SU-DHL-6 (cell line): ENCODE measurements at regions not wholly inside any gene's neighbourhood (a gene's known extent, or its start where the extent isn't known, plus 50 kb on each side); places are given as distances from the start of the nearest gene placed in this dataset.
A peak's percentile ranks its signal among the peaks of the same experiment; 100 is the strongest.
"Not testable (repeated sequence)": the region's sequence is repeated elsewhere in the genome, so short reads cannot be mapped to it uniquely, and the experiment has no call there.

Experiments used
- H2AFZ ChIP-seq: fragments of 200-600 bp; sonication (generic); 2 replicates; pipeline ENCODE4 v1.6.1; 2014; ENCODE audit warnings: low read depth, mild to moderate bottlenecking, moderate library complexity, mixed read lengths, antibody characterized with exemption, low read length; ENCODE audit not compliant: severe bottlenecking
- H3F3A ChIP-seq: fragments of 200-600 bp; shearing (Covaris generic); 2 replicates; pipeline ENCODE4 v1.6.0; 2016; ENCODE audit warnings: antibody characterized with exemption, mild to moderate bottlenecking; ENCODE audit not compliant: insufficient read depth
- H3K27ac ChIP-seq: fragments of 200-600 bp; sonication (generic); 2 replicates; pipeline ENCODE4 v1.5.1; 2016; ENCODE audit warnings: low read depth, mild to moderate bottlenecking, low read length, moderate library complexity, mixed read lengths
- H3K27me3 ChIP-seq: fragments of 200-600 bp; sonication (generic), shearing (Covaris generic); 2 replicates; pipeline ENCODE4 v1.6.0; 2014; ENCODE audit warnings: mild to moderate bottlenecking, low read length
- H3K36me3 ChIP-seq: fragments of 200-600 bp; sonication (generic); 2 replicates; pipeline ENCODE4 v1.6.1; 2014; ENCODE audit warnings: mild to moderate bottlenecking, low read length, mixed read lengths
- H3K4me2 ChIP-seq: fragments of 300-600, 200-600 bp; shearing (Covaris generic), sonication (generic); 2 replicates; pipeline ENCODE4 v1.6.0; 2014; ENCODE audit warnings: low read length, low read depth, mild to moderate bottlenecking; ENCODE audit not compliant: poor library complexity, severe bottlenecking
- H3K4me3 ChIP-seq: fragments of 200-600 bp; sonication (generic); 2 replicates; pipeline ENCODE4 v1.5.1; 2014; ENCODE audit warnings: antibody characterized with exemption, low read length, mild to moderate bottlenecking, mixed read lengths; ENCODE audit not compliant: insufficient read depth, poor library complexity, severe bottlenecking
- H3K79me2 ChIP-seq: fragments of 200-600 bp; sonication (generic); 2 replicates; pipeline ENCODE4 v1.6.1; 2014; ENCODE audit warnings: mild to moderate bottlenecking, low read length, moderate library complexity; ENCODE audit not compliant: insufficient read depth
- H3K9ac ChIP-seq: fragments of 200-600 bp; sonication (generic); 2 replicates; pipeline ENCODE4 v1.7.0; 2014; ENCODE audit warnings: mild to moderate bottlenecking, low read length
- H3K9me2 ChIP-seq: fragments of 200-600 bp; sonication (generic); replicated peaks from 2 replicates; pipeline ENCODE4 v1.6.1; 2014; ENCODE audit warnings: low read length; ENCODE audit not compliant: insufficient read depth
- H3K9me3 ChIP-seq: fragments of 200-600 bp; sonication (generic); 2 replicates; pipeline ENCODE4 v1.6.1; 2014; ENCODE audit warnings: low read length, mixed read lengths; ENCODE audit not compliant: insufficient read depth
- H4K20me1 ChIP-seq: fragments of 200-600 bp; sonication (generic); 2 replicates; pipeline ENCODE4 v1.6.1; 2014; ENCODE audit warnings: low read depth, mild to moderate bottlenecking, antibody characterized with exemption, low read length, moderate library complexity, mixed read lengths
- CTCF ChIP-seq: fragments of 200-600 bp; sonication (generic); IDR thresholded peaks from one replicate; pipeline ENCODE4 v1.5.1; 2017; ENCODE audit warnings: antibody characterized with exemption, mild to moderate bottlenecking, low read length, moderate library complexity; ENCODE audit not compliant: insufficient read depth, poor library complexity, severe bottlenecking
- EZH2phosphoT487 ChIP-seq: fragments of 200-600 bp; sonication (generic), shearing (Covaris generic); conservative IDR thresholded peaks from 2 replicates; pipeline ENCODE4 v1.6.1; 2018; ENCODE audit warnings: mild to moderate bottlenecking, antibody characterized with exemption, low read length, moderate library complexity, mixed read lengths

GRCh38 chr3:79957066-79957465 lies 189.3 kb upstream of the ROBO1 start:
- TF ChIP-seq EZH2phosphoT487 (no peak), CTCF (no peak)
- H3F3A ChIP-seq = no peaks in the 10 kb centered on the region
- H3K9ac ChIP-seq = no peak overlapping the region
- no peaks in the 10 kb centered on the region for H3K9me2 ChIP-seq
- no peak overlapping the region for H3K27ac ChIP-seq
- H3K4me3 ChIP-seq = no peak overlapping the region
- no peaks in the 10 kb centered on the region for H4K20me1 ChIP-seq
- no peaks in the 10 kb centered on the region for H3K27me3 ChIP-seq
- no peaks in the 10 kb centered on the region for H3K9me3 ChIP-seq
- no peaks in the 10 kb centered on the region for H3K36me3 ChIP-seq
- no peak overlapping the region for H2AFZ ChIP-seq
- H3K4me2 ChIP-seq = no peak overlapping the region
- no peaks in the 10 kb centered on the region for H3K79me2 ChIP-seq

GRCh38 chr3:79954756-79955155 lies 187.0 kb upstream of the ROBO1 start:
- no peaks in the 10 kb centered on the region for H3K79me2 ChIP-seq
- H3K4me2 ChIP-seq = peak overlapping the region; percentile 12
- no peak overlapping the region for H3K4me3 ChIP-seq
- no peak overlapping the region for H3K27ac ChIP-seq
- H2AFZ ChIP-seq = no peak overlapping the region
- no peaks in the 10 kb centered on the region for H3K27me3 ChIP-seq
- TF ChIP-seq EZH2phosphoT487 (no peak), CTCF (no peak)
- no peaks in the 10 kb centered on the region for H3K36me3 ChIP-seq
- H3K9ac ChIP-seq = no peak overlapping the region
- H4K20me1 ChIP-seq = no peaks in the 10 kb centered on the region
- no peaks in the 10 kb centered on the region for H3K9me2 ChIP-seq
- H3K9me3 ChIP-seq = no peaks in the 10 kb centered on the region
- H3F3A ChIP-seq = no peaks in the 10 kb centered on the region

GRCh38 chr3:79953591-79954101 lies 185.8 kb upstream of the ROBO1 start:
- H2AFZ ChIP-seq = no peak overlapping the region
- H3K27me3 ChIP-seq = no peaks in the 10 kb centered on the region
- no peaks in the 10 kb centered on the region for H3K9me3 ChIP-seq
- H3F3A ChIP-seq = no peaks in the 10 kb centered on the region
- H3K9ac ChIP-seq = no peak overlapping the region
- H3K4me2 ChIP-seq = no peak overlapping the region
- no peaks in the 10 kb centered on the region for H3K9me2 ChIP-seq
- TF ChIP-seq CTCF (no peak), EZH2phosphoT487 (no peak)
- H3K36me3 ChIP-seq = no peaks in the 10 kb centered on the region
- H3K27ac ChIP-seq = no peak overlapping the region
- H3K79me2 ChIP-seq = no peaks in the 10 kb centered on the region
- no peak overlapping the region for H3K4me3 ChIP-seq
- H4K20me1 ChIP-seq = no peaks in the 10 kb centered on the region

- not testable (repeated sequence) for H3K9me3 ChIP-seq, H3K4me2 ChIP-seq, H3K27ac ChIP-seq, H4K20me1 ChIP-seq, H3K4me3 ChIP-seq, H3K9me2 ChIP-seq, H3F3A ChIP-seq, H2AFZ ChIP-seq, H3K36me3 ChIP-seq, H3K9ac ChIP-seq, H3K27me3 ChIP-seq, H3K79me2 ChIP-seq
Observed at GRCh38 chr3:79951426-79951825, 183.6 kb upstream of the ROBO1 start.
